LNCAP (cell line): ENCODE measurements at regions not wholly inside any gene's neighbourhood (a gene's known extent, or its start where the extent isn't known, plus 50 kb on each side); places are given as distances from the start of the nearest gene placed in this dataset.

Experiments used
- CTCF ChIP-seq: fragments of 450-650 bp; IDR thresholded peaks from 2 replicates; pipeline ENCODE4 v1.5.1; 2017; ENCODE audit warnings: mild to moderate bottlenecking

GRCh38 chr2:128611421-128612320, 293.0 kb upstream of the HS6ST1 start:
- no peak for TF ChIP-seq CTCF

GRCh38 chr2:128612628-128613027, 294.0 kb upstream of the HS6ST1 start:
- no peak for TF ChIP-seq CTCF

DNA sequence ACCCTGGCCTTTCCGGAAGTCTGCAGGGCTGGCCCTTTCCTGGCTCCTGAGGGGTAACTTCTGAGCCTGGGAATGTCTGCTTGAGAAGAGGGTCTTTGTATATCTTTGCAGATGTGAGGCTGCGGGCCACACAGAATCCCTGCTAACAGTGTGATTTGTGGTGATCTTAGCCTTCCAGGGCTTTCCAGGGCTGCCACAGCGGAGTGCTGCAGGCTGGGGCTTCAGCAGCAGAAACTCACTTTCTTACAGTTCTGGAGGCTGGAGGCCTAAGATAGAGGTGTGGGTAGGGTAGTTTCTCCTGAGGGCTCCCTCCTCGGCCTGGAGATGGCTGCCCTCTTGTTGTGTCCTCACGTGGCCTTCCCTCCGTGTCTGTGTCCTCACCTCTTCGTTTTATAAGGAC, 294.7 kb upstream of the HS6ST1 start:
- no peak for TF ChIP-seq CTCF

- no peak for TF ChIP-seq CTCF
Measured at GRCh38 chr2:128613876-128614275, 295.2 kb upstream of the HS6ST1 start.

DNA sequence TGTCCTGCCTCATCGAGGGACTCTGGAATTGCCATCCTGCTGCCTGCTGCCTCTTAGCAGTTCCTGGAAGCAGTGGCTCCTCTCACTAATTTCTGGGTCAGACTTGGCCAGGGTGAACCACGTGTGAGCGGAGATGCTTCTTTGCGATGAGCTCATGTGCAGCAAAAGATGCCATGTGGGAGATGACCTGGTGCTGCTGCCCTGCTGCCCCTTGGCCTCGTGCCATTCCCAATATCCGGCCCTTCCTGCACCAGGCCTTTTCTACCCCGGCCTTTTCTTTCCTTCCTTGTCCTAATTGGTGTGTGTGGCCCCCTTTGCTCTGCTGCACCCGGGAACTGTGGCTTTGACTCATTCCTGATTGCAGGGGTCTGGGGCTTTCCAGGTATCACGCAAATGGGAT, 296.9 kb upstream of the HS6ST1 start:
- no peak for TF ChIP-seq CTCF

GRCh38 chr2:128617029-128617590, 298.4 kb upstream of the HS6ST1 start:
- TF ChIP-seq CTCF, result no peak

GRCh38 chr2:128617661-128618060, 299.0 kb upstream of the HS6ST1 start:
- TF ChIP-seq CTCF, result no peak
